ENCODE measurements at regions not wholly inside any gene's neighbourhood (a gene's known extent, or its start where the extent isn't known, plus 50 kb on each side); places are given as distances from the start of the nearest gene placed in this dataset.

DNA sequence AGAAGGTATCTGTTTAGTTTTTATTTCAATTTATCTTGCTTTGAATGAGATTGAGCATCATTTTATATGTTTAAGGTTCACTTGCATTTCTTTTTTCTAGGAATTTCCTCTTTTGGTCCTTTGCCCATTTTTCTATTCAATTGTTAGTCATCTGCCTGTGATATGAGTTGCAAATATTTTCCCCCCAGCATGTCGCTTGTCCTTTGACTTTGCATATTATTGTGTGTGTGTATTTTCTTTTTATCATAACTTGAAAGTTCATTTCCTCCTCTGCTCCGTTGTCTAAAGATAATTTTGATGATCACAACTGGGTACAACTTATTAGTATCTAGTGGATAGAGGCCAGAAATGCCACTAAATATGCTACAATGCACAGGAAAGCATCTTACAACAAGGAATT lies 132.7 kb upstream of the MDFIC start:
- FAIRE-seq (no peak), ATAC-seq (no peak), DNase-seq (ENCODE audit: extremely low read depth in 1 of 4, low spot score in 3 of 4) (no peak)
- TF ChIP-seq USF2 (CRISPR knock-in tag; IDR thresholded peaks at IDR 0.05) = no peak
- TF ChIP-seq, protein P1, sequence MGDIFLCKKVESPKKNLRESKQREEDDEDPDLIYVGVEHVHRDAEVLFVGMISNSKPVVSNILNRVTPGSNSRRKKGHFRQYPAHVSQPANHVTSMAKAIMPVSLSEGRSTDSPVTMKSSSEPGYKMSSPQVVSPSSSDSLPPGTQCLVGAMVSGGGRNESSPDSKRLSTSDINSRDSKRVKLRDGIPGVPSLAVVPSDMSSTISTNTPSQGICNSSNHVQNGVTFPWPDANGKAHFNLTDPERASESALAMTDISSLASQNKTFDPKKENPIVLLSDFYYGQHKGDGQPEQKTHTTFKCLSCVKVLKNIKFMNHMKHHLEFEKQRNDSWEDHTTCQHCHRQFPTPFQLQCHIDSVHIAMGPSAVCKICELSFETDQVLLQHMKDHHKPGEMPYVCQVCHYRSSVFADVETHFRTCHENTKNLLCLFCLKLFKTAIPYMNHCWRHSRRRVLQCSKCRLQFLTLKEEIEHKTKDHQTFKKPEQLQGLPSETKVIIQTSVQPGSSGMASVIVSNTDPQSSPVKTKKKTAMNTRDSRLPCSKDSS (IDR thresholded peaks at IDR 0.05; ENCODE audit: low read depth, partially characterized antibody) = no peak
- no peak for TF ChIP-seq CBX8 (IDR thresholded peaks at IDR 0.05; ENCODE audit: borderline replicate concordance, extremely low read depth, low read depth, low read length, poor library complexity, severe bottlenecking)
- TF ChIP-seq ZNF431 (CRISPR knock-in tag; IDR thresholded peaks at IDR 0.05) = no peak
- TF ChIP-seq RAD21 (CRISPR knock-in tag; conservative IDR thresholded peaks at IDR 0.05 in 1 of 2, IDR thresholded peaks at IDR 0.05 in 1 of 2) = no peak
- no peak for TF ChIP-seq RFX7 (CRISPR knock-in tag; IDR thresholded peaks at IDR 0.05)
- TF ChIP-seq ESRRB (CRISPR knock-in tag; IDR thresholded peaks at IDR 0.05; ENCODE audit: borderline replicate concordance) = no peak
- no peak for TF ChIP-seq E2F8 (IDR thresholded peaks at IDR 0.05; ENCODE audit: low read depth, partially characterized antibody)
- no peak for TF ChIP-seq KDM5B (IDR thresholded peaks at IDR 0.05; ENCODE audit: insufficient replicate concordance, low read depth, low read length)
- no peak for TF ChIP-seq NUFIP1 (IDR thresholded peaks at IDR 0.05; ENCODE audit: partially characterized antibody)
- no peaks in the 10 kb centered on the region for H3K27me3 ChIP-seq (ENCODE audit: control insufficient read depth in 2 of 2, insufficient read depth in 2 of 2, low read length in 2 of 2)
- H4K20me1 ChIP-seq (replicated peaks; ENCODE audit: control insufficient read depth, insufficient read depth, low read length) = no peaks in the 10 kb centered on the region
- H3K9me3 ChIP-seq (replicated peaks; ENCODE audit: control insufficient read depth, insufficient read depth, low read depth, low read length) = no peaks in the 10 kb centered on the region; the same call in none of the 2 replicates
- 0% methylated on average over 2 of the region's 2 CpGs for WGBS (ENCODE audit: insufficient coverage, low coverage, missing lambda C conversion rate)
- H3K36me3 ChIP-seq (ENCODE audit: control insufficient read depth, insufficient read depth, low read length) = no peaks in the 10 kb centered on the region
- no peaks in the 10 kb centered on the region for H3K9me1 ChIP-seq (ENCODE audit: control insufficient read depth, insufficient read depth, low read length)
- no peaks in the 10 kb centered on the region for H3K79me2 ChIP-seq (ENCODE audit: control insufficient read depth, insufficient read depth, low read length)
- no peak overlapping the region for H3K27ac ChIP-seq (ENCODE audit: extremely low read depth, low read depth, low read length)
- H3K4me1 ChIP-seq (replicated peaks in 1 of 2; ENCODE audit: control insufficient read depth in 2 of 2, insufficient read depth in 2 of 2, low read length in 2 of 2) = no peaks in the 10 kb centered on the region
- CTCF ChIA-PET (ENCODE audit: low intra/inter-chr PET ratio) = no interaction called here
- in situ Hi-C loops (cut with MboI) (no loop called here), intact Hi-C loops (cut with micrococcal nuclease) (no loop called here)
- no peak overlapping the region for H2AFZ ChIP-seq (ENCODE audit: low read depth, low read length)
- no TSS peak for BruUV-seq (replicated peaks)
- no peak overlapping the region for H3K4me3 ChIP-seq
- POLR2A ChIA-PET = no interaction called here
- no peak overlapping the region for H3K4me2 ChIP-seq (ENCODE audit: insufficient read depth, low read length)
- H3K9ac ChIP-seq (ENCODE audit: insufficient read depth in 1 of 2, low read depth in 2 of 2, low read length in 2 of 2) = no peak overlapping the region
